ENCODE measurements at regions not wholly inside any gene's neighbourhood (a gene's known extent, or its start where the extent isn't known, plus 50 kb on each side); places are given as distances from the start of the nearest gene placed in this dataset.

GRCh38 chr5:56429110-56429561, 196.0 kb upstream of the ANKRD55 start:
- DNase-seq (ENCODE audit: low read depth) = peak; percentile 55
- no peak overlapping the region for H3K4me3 ChIP-seq (ENCODE audit: low read depth, low read length)

GRCh38 chr5:56426693-56427092, 193.6 kb upstream of the ANKRD55 start:
- no peak for DNase-seq (ENCODE audit: low read depth)
- no peak for TF ChIP-seq CTCF (conservative IDR thresholded peaks at IDR 0.05; ENCODE audit: low read depth, low read length)
- no peak overlapping the region for H3K4me3 ChIP-seq (ENCODE audit: low read depth, low read length)

More at GRCh38 chr5:56429110-56429561, 196.0 kb upstream of the ANKRD55 start:
- TF ChIP-seq CTCF (conservative IDR thresholded peaks at IDR 0.05; ENCODE audit: low read depth, low read length) = no peak

- TF ChIP-seq CTCF (conservative IDR thresholded peaks at IDR 0.05; ENCODE audit: low read depth, low read length) = no peak
- no peak for DNase-seq (ENCODE audit: low read depth)
- no peak overlapping the region for H3K4me3 ChIP-seq (ENCODE audit: low read depth, low read length)
Observed at GRCh38 chr5:56422076-56422762, 189.1 kb upstream of the ANKRD55 start.

- no peak for DNase-seq (ENCODE audit: low read depth)
Observed at GRCh38 chr5:56421246-56422075, 188.3 kb upstream of the ANKRD55 start.

DNA sequence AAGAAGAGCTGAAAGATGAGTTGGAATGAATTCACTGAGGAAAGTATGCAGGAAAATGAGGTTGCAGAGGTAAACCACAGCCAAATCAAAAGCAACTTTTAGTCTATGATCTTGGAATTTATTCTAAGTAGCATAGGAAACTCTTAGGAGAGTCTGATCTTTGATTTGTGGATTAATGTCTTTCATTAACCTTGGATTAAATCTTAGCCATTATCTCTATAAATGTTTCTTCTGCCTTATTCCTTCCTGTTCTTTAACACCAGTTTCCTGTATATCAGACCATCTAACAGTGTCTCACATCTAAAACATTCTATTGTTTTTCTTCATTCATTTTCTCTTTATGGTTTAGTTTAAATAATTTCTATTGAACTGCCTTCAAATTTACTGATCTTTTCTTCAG, 187.2 kb upstream of the ANKRD55 start:
- H3K4me3 ChIP-seq (ENCODE audit: low read depth, low read length) = no peak overlapping the region
- TF ChIP-seq CTCF (conservative IDR thresholded peaks at IDR 0.05; ENCODE audit: low read depth, low read length) = no peak
- DNase-seq (ENCODE audit: low read depth) = no peak

More at GRCh38 chr5:56421246-56422075, 188.3 kb upstream of the ANKRD55 start:
- no peak for TF ChIP-seq CTCF (conservative IDR thresholded peaks at IDR 0.05; ENCODE audit: low read depth, low read length)
- no peak overlapping the region for H3K4me3 ChIP-seq (ENCODE audit: low read depth, low read length)

DNA sequence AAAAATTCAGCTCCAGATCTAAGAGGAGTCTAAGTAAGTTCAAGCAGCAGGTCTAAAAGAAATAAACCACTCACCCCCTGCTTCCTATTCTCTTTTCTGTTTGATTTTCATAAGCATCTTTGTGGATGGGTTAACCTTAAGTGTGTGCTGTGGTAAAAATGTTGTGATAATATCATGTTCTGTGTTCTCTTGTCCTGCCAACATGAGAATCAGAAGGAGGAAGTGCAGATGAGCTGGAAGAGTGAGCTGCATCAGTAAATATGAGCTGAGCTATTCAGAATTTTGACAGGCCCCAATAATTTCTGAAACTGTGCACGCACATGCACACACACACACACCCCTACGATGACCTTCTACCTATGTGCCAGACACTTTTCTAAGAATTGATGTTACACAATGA, 186.5 kb upstream of the ANKRD55 start:
- TF ChIP-seq CTCF (conservative IDR thresholded peaks at IDR 0.05; ENCODE audit: low read depth, low read length) = no peak
- H3K4me3 ChIP-seq (ENCODE audit: low read depth, low read length) = no peak overlapping the region
- DNase-seq (ENCODE audit: low read depth) = no peak
